Activated CD4-positive, alpha-beta T cell treated with anti-CD3 and anti-CD28 coated beads for 36 hours (primary cell): ENCODE measurements at regions not wholly inside any gene's neighbourhood (a gene's known extent, or its start where the extent isn't known, plus 50 kb on each side); places are given as distances from the start of the nearest gene placed in this dataset.

ENCODE experiments used
- ATAC-seq: fragments of 200-7000 bp; cut with Tn5 transposase; one replicate; pipeline ENCODE4 v1.10.0; 2021; ENCODE audit warnings: mild to moderate bottlenecking, moderate library complexity
- CTCF ChIA-PET: fragments of 350-600 bp; sonication (Branson Sonifier 250); formaldehyde crosslinking; loops from one replicate; lab custom pipeline; 2021; ENCODE audit warnings: antibody characterized with exemption; lab: Charles Lee
- POLR2A ChIA-PET: fragments of 350-600 bp; sonication (Branson Sonifier 250); formaldehyde crosslinking; loops from one replicate; lab custom pipeline; 2021; ENCODE audit warnings: antibody characterized with exemption, inconsistent platforms; lab: Charles Lee
- DNase-seq: peaks from one replicate; pipeline ENCODE4 v3.0.0-alpha.2; 2020
- H3K27ac Mint-ChIP-seq: one replicate; pipeline ENCODE4 v1.8.0; 2021; ENCODE audit warnings: mixed read lengths
- H3K27me3 Mint-ChIP-seq: one replicate; pipeline ENCODE4 v1.8.0; 2021; ENCODE audit warnings: mixed read lengths
- H3K36me3 Mint-ChIP-seq: one replicate; pipeline ENCODE4 v1.8.0; 2021; ENCODE audit warnings: low read depth, mixed read lengths
- H3K4me1 Mint-ChIP-seq: one replicate; pipeline ENCODE4 v1.8.0; 2021; ENCODE audit warnings: mixed read lengths
- H3K4me3 Mint-ChIP-seq: one replicate; pipeline ENCODE4 v1.8.0; 2021; ENCODE audit warnings: mild to moderate bottlenecking, moderate library complexity, mixed read lengths
- H3K9me3 Mint-ChIP-seq: one replicate; pipeline ENCODE4 v1.8.0; 2021; ENCODE audit warnings: low read depth, mixed read lengths
- intact Hi-C, 2 experiments: fragments of 100-400 bp; cut with DNase I in 1 of 2; cut with micrococcal nuclease in 1 of 2; formaldehyde crosslinking; loops; one replicate each; pipeline versions ENCODE4 v1.14.2 to v1.15.1; 2022 to 2024; cut with DNase I, micrococcal nuclease

DNA sequence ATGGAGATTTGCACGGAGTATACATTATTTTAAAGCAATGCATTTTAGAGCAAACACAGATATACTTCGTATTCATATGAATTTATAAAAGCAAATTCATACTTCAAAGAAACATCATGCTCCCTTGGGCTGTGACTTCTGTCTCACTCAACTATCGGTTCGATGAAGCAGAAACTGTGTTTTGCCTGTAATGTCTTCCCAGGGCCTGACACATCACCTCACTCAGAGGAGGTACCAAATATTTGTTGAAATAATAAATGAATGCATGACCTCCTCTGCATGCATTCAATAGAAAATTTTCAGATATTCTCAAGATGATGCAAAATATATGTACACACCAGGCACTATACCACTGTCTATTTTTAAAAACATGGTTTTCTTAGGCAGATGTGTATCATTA lies 432.7 kb downstream of the EFNB2 start:
- H3K27ac Mint-ChIP-seq: no peak overlapping the region
- intact Hi-C loops: no loop called here
- DNase-seq (no peak), ATAC-seq (no peak)
- H3K27me3 Mint-ChIP-seq: peaks cover 5% of the 10 kb centered on the region
- H3K36me3 Mint-ChIP-seq: no peaks in the 10 kb centered on the region
- CTCF ChIA-PET: no interaction called here
- no peaks in the 10 kb centered on the region for H3K9me3 Mint-ChIP-seq
- no peaks in the 10 kb centered on the region for H3K4me1 Mint-ChIP-seq
- POLR2A ChIA-PET: no interaction called here
- no peak overlapping the region for H3K4me3 Mint-ChIP-seq

DNA sequence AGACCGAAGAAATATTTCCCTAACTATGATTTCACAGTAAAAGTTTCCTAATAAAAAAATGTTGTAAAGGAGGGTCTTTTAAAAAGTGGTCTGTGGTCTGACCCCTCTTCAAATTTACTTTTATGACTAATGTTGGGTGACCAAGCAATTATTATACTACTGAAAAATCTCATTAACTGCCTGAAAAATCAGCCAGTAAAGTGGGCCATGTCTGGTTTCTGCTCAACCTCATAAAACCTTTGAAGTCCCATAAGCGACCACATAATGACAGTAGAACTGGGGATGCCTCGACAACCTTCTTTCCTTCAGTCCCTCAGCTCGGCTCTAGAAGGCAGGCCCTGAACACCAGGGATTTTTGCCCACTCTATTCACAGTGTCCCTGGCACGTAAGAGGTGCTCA lies 434.3 kb downstream of the EFNB2 start:
- H3K4me1 Mint-ChIP-seq: no peaks in the 10 kb centered on the region
- intact Hi-C loops: no loop called here
- H3K27me3 Mint-ChIP-seq: peaks cover 5% of the 10 kb centered on the region
- H3K27ac Mint-ChIP-seq: no peak overlapping the region
- H3K9me3 Mint-ChIP-seq: no peaks in the 10 kb centered on the region
- DNase-seq: no peak
- POLR2A ChIA-PET: no interaction called here
- CTCF ChIA-PET: no interaction called here
- H3K36me3 Mint-ChIP-seq: no peaks in the 10 kb centered on the region
- H3K4me3 Mint-ChIP-seq: no peak overlapping the region
- no peak for ATAC-seq

DNA sequence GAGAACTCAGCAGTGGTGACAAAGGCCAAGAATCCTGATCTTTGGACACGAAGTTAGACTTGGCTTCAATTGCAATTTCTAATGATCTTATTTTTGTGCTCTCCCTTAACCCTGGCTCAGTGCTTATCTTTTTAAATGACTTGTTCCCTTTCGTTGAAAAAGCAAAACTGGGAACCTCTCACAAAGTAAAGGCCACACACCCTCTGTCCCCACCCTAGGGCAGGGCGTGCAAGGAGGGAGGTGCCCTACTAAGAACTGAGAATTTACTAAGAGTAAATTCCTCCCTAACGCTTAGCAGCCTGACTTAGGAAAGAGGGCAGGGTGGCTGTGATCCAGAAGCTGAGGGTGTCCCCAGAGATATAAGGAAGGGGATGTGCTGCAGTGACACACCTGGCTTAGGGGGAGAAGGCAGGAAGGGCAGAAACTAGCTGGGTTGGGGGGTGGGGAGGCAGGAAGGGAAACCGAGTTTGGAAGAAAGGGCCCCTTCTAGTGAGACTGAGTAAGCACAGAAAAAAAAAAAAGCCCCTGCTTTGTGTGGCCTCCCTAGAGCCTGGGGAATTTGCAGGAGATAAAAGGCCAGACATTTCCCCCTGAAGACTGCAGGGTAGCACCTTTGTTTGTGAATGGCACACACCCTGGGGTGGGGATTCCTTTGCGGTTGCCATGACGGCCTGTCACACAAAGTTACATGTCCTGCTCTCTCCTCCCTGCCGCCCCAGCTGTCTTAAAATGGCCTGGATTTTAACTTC lies 435.1 kb downstream of the EFNB2 start:
- H3K9me3 Mint-ChIP-seq: no peaks in the 10 kb centered on the region
- no peak overlapping the region for H3K4me3 Mint-ChIP-seq
- no peak for ATAC-seq
- intact Hi-C loops: no loop called here
- H3K27me3 Mint-ChIP-seq: peaks cover 5% of the 10 kb centered on the region
- ChIA-PET POLR2A (no interaction called here), CTCF (no interaction called here)
- H3K36me3 Mint-ChIP-seq: no peaks in the 10 kb centered on the region
- no peak for DNase-seq
- H3K27ac Mint-ChIP-seq: no peak overlapping the region
- H3K4me1 Mint-ChIP-seq: no peaks in the 10 kb centered on the region

DNA sequence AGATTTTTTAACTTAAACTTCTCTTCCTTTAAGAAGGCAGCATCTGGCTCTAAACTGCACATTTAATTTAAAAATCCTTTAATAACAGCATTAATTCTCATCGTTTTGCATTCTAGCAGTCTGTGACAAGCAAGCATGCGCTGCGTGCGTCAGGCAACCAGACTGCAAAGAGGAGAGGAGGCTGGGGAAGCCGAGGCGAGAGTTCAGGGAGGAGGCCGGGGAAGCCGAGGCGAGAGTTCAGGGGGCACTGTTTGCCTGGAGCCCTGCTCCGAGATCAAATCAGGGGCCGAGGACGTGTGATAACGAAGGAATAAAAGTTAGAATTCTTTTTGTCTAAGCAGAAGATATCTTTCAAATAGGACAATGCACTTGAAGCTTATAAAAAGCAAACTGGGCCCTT lies 435.7 kb downstream of the EFNB2 start:
- POLR2A ChIA-PET: no interaction called here
- CTCF ChIA-PET: no interaction called here
- DNase-seq (no peak), ATAC-seq (no peak)
- intact Hi-C loops: no loop called here
- Mint-ChIP-seq H3K4me1 (no peaks in the 10 kb centered on the region), H3K9me3 (no peaks in the 10 kb centered on the region), H3K27ac (no peak overlapping the region), H3K4me3 (no peak overlapping the region), H3K27me3 (peaks cover 5% of the 10 kb centered on the region), H3K36me3 (no peaks in the 10 kb centered on the region)

DNA sequence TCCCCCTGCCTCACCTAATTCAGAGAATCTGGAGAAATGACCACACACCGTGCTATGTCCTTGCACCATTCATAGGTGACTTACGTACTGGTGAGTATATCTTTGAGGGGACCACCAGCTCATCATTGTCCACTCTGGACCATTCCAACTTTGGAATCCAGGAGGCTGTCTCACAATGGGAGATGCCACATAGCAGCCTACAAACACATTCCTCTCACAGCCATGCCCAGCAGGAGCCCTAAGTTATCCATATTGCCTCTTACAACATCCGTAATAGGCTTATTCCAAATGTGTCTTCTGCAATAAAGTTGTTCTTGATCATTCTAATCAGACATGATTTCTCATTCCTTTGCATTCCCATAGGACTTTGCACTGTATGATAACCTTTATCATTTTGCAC lies 436.7 kb downstream of the EFNB2 start:
- Mint-ChIP-seq H3K9me3 (no peaks in the 10 kb centered on the region), H3K27ac (no peak overlapping the region), H3K4me1 (no peaks in the 10 kb centered on the region), H3K27me3 (peaks cover 5% of the 10 kb centered on the region), H3K36me3 (no peaks in the 10 kb centered on the region), H3K4me3 (no peak overlapping the region)
- ChIA-PET CTCF (interaction anchor here (0.6 kb wide), 1 partner anchor 368 kb away, joined by 3 read pairs; no protein-coding TSS in a partner anchor), POLR2A (no interaction called here)
- intact Hi-C loops: no loop called here
- ATAC-seq: no peak
- DNase-seq: no peak

DNA sequence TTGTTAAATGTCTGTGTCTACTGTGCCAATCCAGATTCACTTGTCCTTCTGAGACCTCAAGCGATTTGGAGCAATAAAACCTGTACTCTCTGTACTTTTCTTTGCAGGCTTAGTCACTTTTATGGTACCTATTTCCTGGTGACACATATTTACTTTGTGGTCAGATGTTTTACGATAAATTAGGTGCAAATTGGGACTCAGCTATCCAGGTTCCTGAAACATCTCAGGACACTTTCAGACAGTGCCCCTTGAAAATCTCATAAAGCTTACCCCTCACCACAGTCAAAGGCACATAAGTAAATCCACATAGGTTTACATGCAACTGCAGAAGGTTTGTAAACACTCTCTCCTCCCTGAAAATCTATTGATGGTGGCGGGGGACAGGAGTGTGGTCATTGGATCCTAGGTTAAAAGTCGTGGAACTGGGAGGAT lies 438.8 kb downstream of the EFNB2 start:
- H3K27ac Mint-ChIP-seq: no peak overlapping the region
- H3K27me3 Mint-ChIP-seq: peaks cover 5% of the 10 kb centered on the region
- ChIA-PET CTCF (no interaction called here), POLR2A (no interaction called here)
- no peak for DNase-seq
- ATAC-seq: no peak
- no peaks in the 10 kb centered on the region for H3K4me1 Mint-ChIP-seq
- intact Hi-C loops: no loop called here
- no peaks in the 10 kb centered on the region for H3K9me3 Mint-ChIP-seq
- H3K36me3 Mint-ChIP-seq: no peaks in the 10 kb centered on the region
- no peak overlapping the region for H3K4me3 Mint-ChIP-seq

DNA sequence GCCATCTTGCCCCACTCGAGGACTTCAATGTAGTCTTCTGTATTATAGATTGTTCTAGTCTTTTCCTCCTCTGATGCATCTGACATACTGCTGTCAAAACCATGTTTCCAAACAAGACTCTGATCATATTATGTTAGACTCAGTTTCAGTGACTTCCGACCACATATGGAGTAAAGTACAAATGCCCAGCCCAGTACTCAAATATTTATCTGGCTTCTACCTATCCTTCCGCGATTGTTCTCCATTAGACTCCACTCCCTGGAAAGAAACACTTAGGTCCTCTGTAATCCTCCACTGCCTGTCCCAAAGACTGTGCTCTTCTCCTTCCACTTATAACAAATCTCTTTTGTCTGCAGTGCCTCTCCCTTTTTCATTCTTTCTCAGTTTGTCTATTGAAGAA lies 439.5 kb downstream of the EFNB2 start:
- no peaks in the 10 kb centered on the region for H3K9me3 Mint-ChIP-seq
- intact Hi-C loops: no loop called here
- ChIA-PET POLR2A (no interaction called here), CTCF (no interaction called here)
- no peak overlapping the region for H3K27ac Mint-ChIP-seq
- no peaks in the 10 kb centered on the region for H3K36me3 Mint-ChIP-seq
- H3K4me3 Mint-ChIP-seq: no peak overlapping the region
- ATAC-seq (no peak), DNase-seq (no peak)
- H3K27me3 Mint-ChIP-seq: peaks cover 5% of the 10 kb centered on the region
- no peaks in the 10 kb centered on the region for H3K4me1 Mint-ChIP-seq

DNA sequence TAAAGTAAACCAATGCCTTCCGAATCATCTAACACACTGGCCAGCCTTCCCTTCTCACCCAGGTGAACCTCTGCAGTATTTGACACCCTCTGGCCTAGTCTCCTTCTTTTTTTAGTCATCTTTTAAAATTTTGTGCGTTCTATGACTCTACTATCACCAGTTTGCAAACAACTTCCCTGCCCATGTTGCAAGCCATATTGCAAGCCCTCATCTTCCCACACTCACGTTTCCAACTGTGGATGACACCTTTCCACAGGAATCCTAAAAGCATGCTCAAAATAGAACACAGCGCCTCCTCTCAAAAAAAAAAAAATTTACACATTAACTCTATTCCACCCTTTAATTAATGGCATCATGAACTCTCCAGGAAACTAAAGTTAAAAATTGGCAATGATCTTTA lies 440.1 kb downstream of the EFNB2 start:
- POLR2A ChIA-PET: no interaction called here
- intact Hi-C loops: no loop called here
- Mint-ChIP-seq H3K27ac (no peak overlapping the region), H3K9me3 (no peaks in the 10 kb centered on the region), H3K27me3 (peaks cover 5% of the 10 kb centered on the region), H3K4me1 (no peaks in the 10 kb centered on the region), H3K36me3 (no peaks in the 10 kb centered on the region), H3K4me3 (no peak overlapping the region)
- CTCF ChIA-PET: no interaction called here
- no peak for ATAC-seq
- no peak for DNase-seq

DNA sequence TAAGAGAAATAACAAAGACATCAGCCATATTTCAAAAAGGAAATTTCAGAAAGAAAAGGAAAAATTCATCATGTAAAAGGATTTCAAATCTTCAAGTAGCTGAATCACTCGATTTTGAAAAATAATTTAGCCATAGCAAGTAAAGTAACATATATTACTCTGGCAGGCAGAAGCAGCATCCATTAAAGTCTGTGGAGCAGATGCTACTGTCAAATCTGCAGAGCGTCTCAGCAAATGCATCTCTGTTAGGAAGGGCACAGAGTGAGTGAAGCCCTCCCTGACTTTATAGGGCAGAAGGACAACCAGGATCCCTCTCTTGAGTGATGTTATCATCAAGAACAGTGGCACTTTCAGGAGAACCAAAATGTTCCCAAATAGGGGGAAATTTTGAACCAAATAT lies 445.5 kb downstream of the EFNB2 start:
- Mint-ChIP-seq H3K27me3 (no peaks in the 10 kb centered on the region), H3K4me3 (no peak overlapping the region), H3K4me1 (no peaks in the 10 kb centered on the region), H3K9me3 (no peaks in the 10 kb centered on the region), H3K27ac (no peak overlapping the region), H3K36me3 (no peaks in the 10 kb centered on the region)
- no peak for ATAC-seq
- intact Hi-C loops: no loop called here
- ChIA-PET POLR2A (no interaction called here), CTCF (no interaction called here)
- no peak for DNase-seq

DNA sequence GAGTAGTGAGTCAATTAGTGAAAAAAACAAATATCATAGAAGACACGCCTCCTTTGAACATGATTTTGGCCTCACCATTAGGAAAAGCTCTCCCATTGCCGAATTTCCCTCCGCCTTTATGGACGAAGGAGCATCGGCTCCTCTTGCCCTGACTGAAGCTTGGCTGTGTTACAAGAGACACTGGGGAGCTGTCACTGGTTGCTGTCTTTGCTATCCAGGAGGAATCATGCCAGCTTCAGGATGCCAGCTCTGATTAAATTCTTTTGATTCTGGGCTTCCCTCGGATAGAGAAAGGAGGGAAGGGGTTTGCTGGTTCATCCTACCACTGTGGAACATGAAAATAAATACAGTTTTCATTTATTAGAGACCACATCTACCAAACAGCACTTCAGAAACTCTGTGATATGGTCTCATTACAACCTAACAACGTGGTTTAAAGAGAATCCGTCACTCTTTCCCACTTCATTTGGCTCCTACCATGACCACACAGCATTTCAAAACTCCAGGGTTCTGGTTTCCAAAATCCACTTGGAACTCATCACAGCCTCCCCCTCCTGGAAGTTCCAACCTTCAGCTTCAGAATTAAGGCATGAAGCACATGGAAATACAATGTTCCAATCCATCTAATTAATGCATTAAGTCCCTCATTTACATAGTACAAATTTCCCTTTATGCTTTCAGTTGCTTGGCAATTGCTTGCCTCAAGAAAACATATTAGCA lies 446.0 kb downstream of the EFNB2 start:
- no peaks in the 10 kb centered on the region for H3K9me3 Mint-ChIP-seq
- POLR2A ChIA-PET: no interaction called here
- intact Hi-C loops: no loop called here
- H3K27me3 Mint-ChIP-seq: no peaks in the 10 kb centered on the region
- no peak for DNase-seq
- no peaks in the 10 kb centered on the region for H3K36me3 Mint-ChIP-seq
- H3K27ac Mint-ChIP-seq: no peak overlapping the region
- CTCF ChIA-PET: no interaction called here
- ATAC-seq: no peak
- no peak overlapping the region for H3K4me3 Mint-ChIP-seq
- H3K4me1 Mint-ChIP-seq: no peaks in the 10 kb centered on the region

DNA sequence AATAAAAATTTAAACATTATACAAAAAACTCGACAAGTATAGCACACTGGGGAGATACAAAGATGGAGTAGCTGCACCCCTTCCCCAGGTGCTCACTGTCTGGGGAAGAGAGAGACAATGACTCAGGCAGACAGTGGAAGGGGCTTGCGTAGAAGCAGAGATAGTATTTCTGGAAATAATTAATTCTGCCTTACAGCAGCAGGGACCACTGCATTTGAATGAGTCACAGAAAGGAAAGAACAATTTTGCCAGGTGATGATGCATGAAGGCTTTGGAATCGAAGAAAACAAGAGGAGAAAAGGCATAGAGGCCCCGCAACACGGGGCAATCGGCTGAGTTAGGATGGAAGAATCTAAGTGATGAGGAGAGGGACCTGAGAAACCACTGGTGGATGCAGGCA lies 447.4 kb downstream of the EFNB2 start:
- no peak overlapping the region for H3K27ac Mint-ChIP-seq
- no peak for ATAC-seq
- DNase-seq: no peak
- ChIA-PET POLR2A (no interaction called here), CTCF (no interaction called here)
- no peaks in the 10 kb centered on the region for H3K27me3 Mint-ChIP-seq
- no peaks in the 10 kb centered on the region for H3K4me1 Mint-ChIP-seq
- intact Hi-C loops: no loop called here
- no peaks in the 10 kb centered on the region for H3K9me3 Mint-ChIP-seq
- H3K4me3 Mint-ChIP-seq: no peak overlapping the region
- no peaks in the 10 kb centered on the region for H3K36me3 Mint-ChIP-seq

DNA sequence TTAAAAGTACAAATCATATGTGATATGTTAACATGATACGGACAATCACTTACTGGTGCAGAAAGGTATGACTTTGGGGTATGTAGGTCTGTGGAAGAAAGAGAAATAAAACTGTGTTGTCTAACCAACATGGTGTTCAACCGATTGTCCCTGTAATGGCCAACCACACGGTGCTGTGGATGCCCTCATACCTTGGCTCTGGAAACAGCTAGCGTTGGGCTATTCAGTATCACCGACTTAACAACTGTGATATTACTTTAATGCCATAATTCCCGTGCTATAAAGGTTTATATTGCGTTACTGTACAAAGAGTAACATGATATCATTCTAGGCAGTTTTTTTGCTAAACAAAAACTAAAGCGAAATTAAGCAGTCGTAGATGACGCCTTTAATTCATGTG lies 448.3 kb downstream of the EFNB2 start:
- H3K4me3 Mint-ChIP-seq: no peak overlapping the region
- H3K9me3 Mint-ChIP-seq: no peaks in the 10 kb centered on the region
- no peaks in the 10 kb centered on the region for H3K27me3 Mint-ChIP-seq
- H3K36me3 Mint-ChIP-seq: no peaks in the 10 kb centered on the region
- ChIA-PET CTCF (no interaction called here), POLR2A (no interaction called here)
- no peaks in the 10 kb centered on the region for H3K4me1 Mint-ChIP-seq
- no peak overlapping the region for H3K27ac Mint-ChIP-seq
- ATAC-seq: no peak
- intact Hi-C loops: no loop called here
- no peak for DNase-seq
